GM12878 (cell line): ENCODE measurements at regions not wholly inside any gene's neighbourhood (a gene's known extent, or its start where the extent isn't known, plus 50 kb on each side); places are given as distances from the start of the nearest gene placed in this dataset.

ENCODE experiments used
- ATAC-seq: fragments of 200-7000 bp; cut with Tn5 transposase; 3 replicates; pipeline ENCODE4 v1.9.1; 2020; ENCODE audit warnings: mild to moderate bottlenecking, moderate library complexity
- BruUV-seq: library from RNA; stranded (reverse); fragments of 400-500 nt; replicated peaks from 2 replicates; lab custom pipeline; 2021; lab: Mats Ljungman, UMichigan
- CTCF ChIA-PET: fragments of 300-600 bp; sonication (Branson Sonifier 250); formaldehyde crosslinking; extraction: SDS; loops from one replicate; lab custom pipeline; 2021; ENCODE audit warnings: inconsistent platforms; lab: Yijun Ruan, JAX
- POLR2A ChIA-PET: fragments of 350-600 bp; formaldehyde crosslinking; extraction: SDS; loops from one replicate; lab custom pipeline; 2021; ENCODE audit warnings: inconsistent platforms; lab: Charles Lee
- RAD21 ChIA-PET: fragments of 300-600 bp; sonication (Branson Sonifier 250); formaldehyde crosslinking; loops from one replicate; lab custom pipeline; 2023; ENCODE audit warnings: antibody characterized with exemption; ENCODE audit not compliant: unreplicated experiment; lab: Charles Lee
- SMC1A ChIA-PET: fragments of 300-600 bp; sonication (Branson Sonifier 250); formaldehyde crosslinking; loops from one replicate; lab custom pipeline; 2023; ENCODE audit not compliant: unreplicated experiment, uncharacterized antibody; lab: Charles Lee
- DNase-seq: peaks from one replicate; pipeline ENCODE4 v3.0.0-alpha.2; 2011; ENCODE audit warnings: low read depth, low spot score
- FAIRE-seq: peaks from 3 replicates; lab custom pipeline; 2011; peaks lifted over from hg19 to GRCh38; lab: Jason Lieb, UNC
- H2AFZ ChIP-seq: 2 replicates; pipeline ENCODE4 v1.6.0; 2011; ENCODE audit warnings: low read depth, low read length, control low read depth; ENCODE audit not compliant: control insufficient read depth
- H3K27ac ChIP-seq: 2 replicates; pipeline ENCODE4 v1.5.1; 2011; ENCODE audit warnings: control low read depth; ENCODE audit not compliant: control insufficient read depth, insufficient read depth
- H3K27me3 ChIP-seq, 2 experiments: replicated peaks in 1 of 2; 2 replicates each; pipeline versions ENCODE4 v1.6.0 to v1.6.1; 2011; ENCODE audit warnings: low read length in 1 of 2; ENCODE audit not compliant: control insufficient read depth in 2 of 2, insufficient read depth in 2 of 2
- H3K36me3 ChIP-seq, 2 experiments: 2 replicates each; pipeline ENCODE4 v1.5.1; 2011; ENCODE audit warnings: low read length in 1 of 2; ENCODE audit not compliant: control insufficient read depth in 2 of 2, insufficient read depth in 2 of 2
- H3K4me1 ChIP-seq: 2 replicates; pipeline ENCODE4 v1.6.1; 2011; ENCODE audit warnings: mild to moderate bottlenecking, low read length, moderate library complexity, mixed read lengths; ENCODE audit not compliant: control insufficient read depth, insufficient read depth
- H3K4me2 ChIP-seq: 2 replicates; pipeline ENCODE4 v1.6.0; 2011; ENCODE audit warnings: control low read depth; ENCODE audit not compliant: control insufficient read depth, insufficient read depth
- H3K4me3 ChIP-seq: fragments of 200-600 bp; sonication (generic); 2 replicates; pipeline ENCODE4 v1.5.1; 2016
- H3K79me2 ChIP-seq: 2 replicates; pipeline ENCODE4 v1.6.0; 2011; ENCODE audit warnings: low read length; ENCODE audit not compliant: control insufficient read depth, insufficient read depth
- H3K9ac ChIP-seq: 2 replicates; pipeline ENCODE4 v1.8.0; 2011; ENCODE audit warnings: low read length, control low read depth, mixed read lengths; ENCODE audit not compliant: control insufficient read depth, insufficient read depth
- H3K9me3 ChIP-seq: replicated peaks from 3 replicates; pipeline ENCODE4 v1.5.1; 2011; ENCODE audit warnings: mild to moderate bottlenecking, low read length; ENCODE audit not compliant: control insufficient read depth, insufficient read depth
- H4K20me1 ChIP-seq: 2 replicates; pipeline ENCODE4 v1.6.0; 2011; ENCODE audit not compliant: control insufficient read depth, insufficient read depth
- BMI1 ChIP-seq: fragments of 450-650 bp; IDR thresholded peaks from 2 replicates; pipeline ENCODE4 v1.6.1; 2016; ENCODE audit warnings: mild to moderate bottlenecking, moderate library complexity, borderline replicate concordance
- CHD2 ChIP-seq: IDR thresholded peaks from 2 replicates; pipeline ENCODE4 v1.6.1; 2011; ENCODE audit warnings: low read depth, low read length, improper control_type of control experiment, borderline replicate concordance
- CREM ChIP-seq: IDR thresholded peaks from 2 replicates; pipeline ENCODE4 v1.6.1; 2014; ENCODE audit warnings: antibody characterized with exemption, low read depth
- EED ChIP-seq: sonication (generic); IDR thresholded peaks from 2 replicates; pipeline ENCODE4 v1.6.1; 2016; ENCODE audit warnings: antibody characterized with exemption, low read depth
- HDAC2 ChIP-seq: fragments of 200-600 bp; sonication (generic); IDR thresholded peaks from 2 replicates; pipeline ENCODE4 v1.6.1; 2017
- JUND ChIP-seq: IDR thresholded peaks from 2 replicates; pipeline ENCODE4 v1.6.1; 2012; ENCODE audit warnings: low read depth, mild to moderate bottlenecking, low read length, improper control_type of control experiment, moderate library complexity
- REST ChIP-seq: IDR thresholded peaks from 2 replicates; pipeline ENCODE4 v1.6.1; 2012; ENCODE audit warnings: mild to moderate bottlenecking, low read depth, low read length
- SIX5 ChIP-seq: IDR thresholded peaks from 2 replicates; pipeline ENCODE4 v1.6.1; 2011; ENCODE audit warnings: mild to moderate bottlenecking, low read depth, low read length, moderate library complexity; ENCODE audit not compliant: severe bottlenecking
- SKIL ChIP-seq: fragments of 450-650 bp; IDR thresholded peaks from 2 replicates; pipeline ENCODE4 v1.6.1; 2017; ENCODE audit warnings: mild to moderate bottlenecking, low read depth, inconsistent platforms; ENCODE audit not compliant: poor library complexity, severe bottlenecking
- YY1 ChIP-seq: IDR thresholded peaks from 2 replicates; pipeline ENCODE4 v1.6.1; 2011; ENCODE audit warnings: low read depth, mild to moderate bottlenecking, low read length
- ZNF384 ChIP-seq: IDR thresholded peaks from 2 replicates; pipeline ENCODE4 v1.6.1; 2012; ENCODE audit warnings: low read depth, mild to moderate bottlenecking, low read length, improper control_type of control experiment, borderline replicate concordance
- in situ Hi-C: fragments of 300-500 bp; cut with MboI; formaldehyde crosslinking; loops from 9 replicates; pipeline ENCODE4 v1.14.3; 2018; ENCODE audit warnings: mixed read lengths
- intact Hi-C: fragments of 100-400 bp; cut with micrococcal nuclease; formaldehyde crosslinking; loops from one replicate; pipeline ENCODE4 v1.14.2; 2022; ENCODE audit not compliant: unreplicated experiment
- TF ChIP-seq, protein P1 (sequence below): fragments of 450-650 bp; formaldehyde crosslinking; IDR thresholded peaks from 2 replicates; pipeline ENCODE4 v1.5.0; 2022; ENCODE audit warnings: mild to moderate bottlenecking, missing genetic modification characterization
- TF ChIP-seq, protein P2 (sequence below): fragments of 450-650 bp; IDR thresholded peaks from 2 replicates; pipeline ENCODE4 v1.6.1; 2017; ENCODE audit warnings: mild to moderate bottlenecking
- TF ChIP-seq, protein P3 (sequence below): IDR thresholded peaks from 2 replicates; pipeline ENCODE4 v1.6.1; 2011; ENCODE audit warnings: low read depth, mild to moderate bottlenecking, low read length, moderate library complexity, borderline replicate concordance; ENCODE audit errors: extremely low read depth

GRCh38 chr3:78221796-78222195 lies 1181.9 kb downstream of the ROBO2 start:
- no peak for DNase-seq
- no peaks in the 10 kb centered on the region for H3K36me3 ChIP-seq
- H3K79me2 ChIP-seq = no peaks in the 10 kb centered on the region
- H3K4me2 ChIP-seq = no peak overlapping the region
- in situ Hi-C loops (no loop called here), intact Hi-C loops (no loop called here)
- no peak overlapping the region for H3K27ac ChIP-seq
- no peak overlapping the region for H3K4me3 ChIP-seq
- FAIRE-seq = no peak
- no TSS peak for BruUV-seq
- ATAC-seq = no peak
- ChIA-PET SMC1A (interaction anchor here (1.7 kb wide), 1 partner anchor 10 kb away, joined by 8 read pairs; no protein-coding TSS in a partner anchor), POLR2A (no interaction called here), RAD21 (interaction anchor here (1.5 kb wide), 1 partner anchor 424 kb away, joined by 5 read pairs; no protein-coding TSS in a partner anchor), CTCF (no interaction called here)
- TF ChIP-seq BMI1 (no peak), REST (no peak), EED (no peak), YY1 (no peak), JUND (no peak), CHD2 (no peak), CREM (no peak), HDAC2 (no peak), ZNF384 (no peak), SKIL (no peak), SIX5 (no peak)
- TF ChIP-seq, protein P1, sequence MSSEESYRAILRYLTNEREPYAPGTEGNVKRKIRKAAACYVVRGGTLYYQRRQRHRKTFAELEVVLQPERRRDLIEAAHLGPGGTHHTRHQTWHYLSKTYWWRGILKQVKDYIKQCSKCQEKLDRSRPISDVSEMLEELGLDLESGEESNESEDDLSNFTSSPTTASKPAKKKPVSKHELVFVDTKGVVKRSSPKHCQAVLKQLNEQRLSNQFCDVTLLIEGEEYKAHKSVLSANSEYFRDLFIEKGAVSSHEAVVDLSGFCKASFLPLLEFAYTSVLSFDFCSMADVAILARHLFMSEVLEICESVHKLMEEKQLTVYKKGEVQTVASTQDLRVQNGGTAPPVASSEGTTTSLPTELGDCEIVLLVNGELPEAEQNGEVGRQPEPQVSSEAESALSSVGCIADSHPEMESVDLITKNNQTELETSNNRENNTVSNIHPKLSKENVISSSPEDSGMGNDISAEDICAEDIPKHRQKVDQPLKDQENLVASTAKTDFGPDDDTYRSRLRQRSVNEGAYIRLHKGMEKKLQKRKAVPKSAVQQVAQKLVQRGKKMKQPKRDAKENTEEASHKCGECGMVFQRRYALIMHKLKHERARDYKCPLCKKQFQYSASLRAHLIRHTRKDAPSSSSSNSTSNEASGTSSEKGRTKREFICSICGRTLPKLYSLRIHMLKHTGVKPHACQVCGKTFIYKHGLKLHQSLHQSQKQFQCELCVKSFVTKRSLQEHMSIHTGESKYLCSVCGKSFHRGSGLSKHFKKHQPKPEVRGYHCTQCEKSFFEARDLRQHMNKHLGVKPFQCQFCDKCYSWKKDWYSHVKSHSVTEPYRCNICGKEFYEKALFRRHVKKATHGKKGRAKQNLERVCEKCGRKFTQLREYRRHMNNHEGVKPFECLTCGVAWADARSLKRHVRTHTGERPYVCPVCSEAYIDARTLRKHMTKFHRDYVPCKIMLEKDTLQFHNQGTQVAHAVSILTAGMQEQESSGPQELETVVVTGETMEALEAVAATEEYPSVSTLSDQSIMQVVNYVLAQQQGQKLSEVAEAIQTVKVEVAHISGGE (CRISPR knock-in tag) = no peak
- TF ChIP-seq, protein P2, sequence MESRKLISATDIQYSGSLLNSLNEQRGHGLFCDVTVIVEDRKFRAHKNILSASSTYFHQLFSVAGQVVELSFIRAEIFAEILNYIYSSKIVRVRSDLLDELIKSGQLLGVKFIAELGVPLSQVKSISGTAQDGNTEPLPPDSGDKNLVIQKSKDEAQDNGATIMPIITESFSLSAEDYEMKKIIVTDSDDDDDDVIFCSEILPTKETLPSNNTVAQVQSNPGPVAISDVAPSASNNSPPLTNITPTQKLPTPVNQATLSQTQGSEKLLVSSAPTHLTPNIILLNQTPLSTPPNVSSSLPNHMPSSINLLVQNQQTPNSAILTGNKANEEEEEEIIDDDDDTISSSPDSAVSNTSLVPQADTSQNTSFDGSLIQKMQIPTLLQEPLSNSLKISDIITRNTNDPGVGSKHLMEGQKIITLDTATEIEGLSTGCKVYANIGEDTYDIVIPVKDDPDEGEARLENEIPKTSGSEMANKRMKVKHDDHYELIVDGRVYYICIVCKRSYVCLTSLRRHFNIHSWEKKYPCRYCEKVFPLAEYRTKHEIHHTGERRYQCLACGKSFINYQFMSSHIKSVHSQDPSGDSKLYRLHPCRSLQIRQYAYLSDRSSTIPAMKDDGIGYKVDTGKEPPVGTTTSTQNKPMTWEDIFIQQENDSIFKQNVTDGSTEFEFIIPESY = no peak
- TF ChIP-seq, protein P3, sequence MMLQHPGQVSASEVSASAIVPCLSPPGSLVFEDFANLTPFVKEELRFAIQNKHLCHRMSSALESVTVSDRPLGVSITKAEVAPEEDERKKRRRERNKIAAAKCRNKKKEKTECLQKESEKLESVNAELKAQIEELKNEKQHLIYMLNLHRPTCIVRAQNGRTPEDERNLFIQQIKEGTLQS = no peak
- no peaks in the 10 kb centered on the region for H4K20me1 ChIP-seq
- H3K27me3 ChIP-seq = no peaks in the 10 kb centered on the region; a peak in 1 of 4 replicates
- H3K9ac ChIP-seq = no peak overlapping the region
- H3K9me3 ChIP-seq = no peaks in the 10 kb centered on the region
- H2AFZ ChIP-seq = no peak overlapping the region
- H3K4me1 ChIP-seq = no peaks in the 10 kb centered on the region
